NCI-H510A treated with DMSO at 0.1 percent for 48 hours (cell line): ENCODE measurements at regions not wholly inside any gene's neighbourhood (a gene's known extent, or its start where the extent isn't known, plus 50 kb on each side); places are given as distances from the start of the nearest gene placed in this dataset.
"Not testable (repeated sequence)": the region's sequence is repeated elsewhere in the genome, so short reads cannot be mapped to it uniquely, and the experiment has no call there.

Source experiments
- DNase-seq: peaks from one replicate; lab custom pipeline; 2025; lab: John Stamatoyannopoulos, UW

DNA sequence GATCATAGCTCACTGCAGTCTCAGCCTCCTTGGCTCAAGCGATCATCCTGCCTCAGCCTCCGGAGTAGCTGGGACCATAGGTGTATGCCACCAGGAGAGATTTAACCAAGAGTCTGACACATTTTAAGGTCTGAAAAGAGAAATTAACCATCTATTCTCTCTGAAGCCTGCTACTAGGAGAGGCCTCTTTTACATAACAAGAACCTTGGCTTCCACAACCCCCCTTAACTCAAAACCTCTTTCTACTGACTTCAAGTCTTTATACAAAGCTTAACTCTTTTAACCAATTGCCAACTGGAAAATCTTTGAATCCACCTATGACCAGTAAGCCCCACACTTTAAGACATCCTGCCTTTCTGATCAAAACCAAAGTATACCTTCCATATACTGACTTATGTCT, 279.9 kb upstream of the CELF4 start:
- DNase-seq = no peak

DNA sequence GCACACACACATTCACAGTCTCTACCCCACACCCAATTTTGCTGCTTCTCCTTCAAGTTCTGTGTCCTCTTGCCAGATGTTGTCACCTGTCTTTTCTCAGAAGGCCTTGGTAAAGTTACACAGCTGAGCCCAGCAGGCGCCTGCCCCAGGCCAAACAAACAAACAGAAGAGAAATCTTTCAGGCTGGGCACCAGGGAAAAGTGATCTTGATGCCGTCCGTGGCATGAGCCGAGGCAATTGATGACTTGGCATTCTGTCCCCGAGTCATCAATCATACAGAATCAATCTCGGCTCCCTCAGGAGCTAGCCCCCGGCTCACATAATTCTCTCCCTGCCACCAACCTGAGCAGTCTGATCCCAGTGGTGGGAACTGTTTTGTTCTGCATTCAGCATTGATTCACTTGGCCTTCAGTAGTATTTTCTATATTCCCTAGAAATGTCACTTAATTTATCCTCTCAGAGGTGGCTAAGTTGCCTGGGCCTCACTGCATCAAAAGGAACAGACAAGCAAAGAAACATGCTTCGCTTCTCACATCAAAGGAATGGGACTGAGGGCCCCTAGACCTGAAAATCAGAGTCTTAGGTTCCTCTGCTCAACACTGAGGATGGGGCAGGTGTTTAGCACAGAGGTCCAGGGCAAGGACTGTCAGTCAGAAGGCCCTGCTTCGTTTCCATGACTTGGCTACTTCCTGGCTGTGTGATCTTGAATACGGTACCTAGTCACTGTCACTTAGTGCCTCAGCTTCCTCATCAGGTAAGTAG, 278.8 kb upstream of the CELF4 start:
- DNase-seq = no peak

DNA sequence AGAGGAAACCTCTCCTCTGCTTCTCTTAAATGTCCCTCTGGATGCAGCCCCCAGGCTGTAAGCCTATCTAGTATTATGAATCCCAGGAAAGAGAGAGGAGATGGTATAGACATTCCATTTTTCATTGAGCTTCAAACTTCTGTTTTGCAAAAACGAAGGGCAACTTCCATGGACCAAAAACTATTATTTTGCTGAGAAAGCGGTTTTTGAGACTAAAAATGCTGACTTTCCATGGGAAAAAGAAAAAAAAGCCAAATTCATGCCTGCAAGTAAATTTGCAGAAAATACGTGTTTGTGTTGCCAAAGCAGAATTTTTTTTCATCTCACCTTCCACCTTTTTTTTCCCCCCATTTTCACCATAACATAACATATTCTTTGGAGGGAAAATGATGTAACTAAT, 272.5 kb upstream of the CELF4 start:
- DNase-seq = no peak

DNA sequence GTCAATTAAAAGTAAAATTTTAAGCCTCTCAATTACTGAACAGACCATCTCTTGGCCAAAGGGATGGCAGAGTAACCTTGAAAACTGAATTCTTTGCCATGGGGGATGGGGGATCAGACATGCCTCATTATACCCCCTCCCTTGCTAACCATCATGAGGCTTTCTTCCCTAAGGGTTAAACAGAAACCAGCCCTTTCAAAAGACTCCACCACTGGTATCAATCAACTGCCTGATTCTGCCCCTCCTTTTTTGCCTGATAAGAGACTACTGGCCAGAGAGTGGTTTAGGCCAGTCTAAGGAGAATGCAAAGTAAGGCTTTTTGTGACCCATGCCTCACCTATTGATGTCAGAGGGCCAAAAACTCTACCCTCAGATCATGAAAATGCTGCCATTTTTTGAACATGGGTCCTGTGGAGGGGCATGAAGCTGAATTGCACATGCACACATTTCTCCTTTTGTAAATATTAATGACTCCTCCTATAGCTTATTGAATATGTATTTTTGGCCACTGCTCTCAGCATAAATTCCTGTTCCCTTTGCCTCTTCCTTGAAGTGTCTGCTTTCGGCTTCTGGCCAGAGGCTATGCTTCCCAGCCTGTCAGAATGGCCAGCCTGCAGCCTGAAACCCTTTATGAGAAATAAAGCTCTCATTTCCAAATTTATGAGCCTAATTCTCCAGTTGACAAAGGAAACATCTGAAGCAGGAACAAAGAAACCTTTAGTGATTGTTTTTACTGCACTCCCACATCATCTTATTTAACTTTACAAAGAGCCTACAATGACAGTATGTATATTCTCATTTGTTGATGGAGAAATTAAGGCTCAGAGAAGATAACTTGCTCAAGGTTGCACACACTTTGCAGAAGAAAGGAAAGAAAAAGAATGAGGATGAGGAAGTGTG, 270.7 kb upstream of the CELF4 start:
- DNase-seq = no peak

DNA sequence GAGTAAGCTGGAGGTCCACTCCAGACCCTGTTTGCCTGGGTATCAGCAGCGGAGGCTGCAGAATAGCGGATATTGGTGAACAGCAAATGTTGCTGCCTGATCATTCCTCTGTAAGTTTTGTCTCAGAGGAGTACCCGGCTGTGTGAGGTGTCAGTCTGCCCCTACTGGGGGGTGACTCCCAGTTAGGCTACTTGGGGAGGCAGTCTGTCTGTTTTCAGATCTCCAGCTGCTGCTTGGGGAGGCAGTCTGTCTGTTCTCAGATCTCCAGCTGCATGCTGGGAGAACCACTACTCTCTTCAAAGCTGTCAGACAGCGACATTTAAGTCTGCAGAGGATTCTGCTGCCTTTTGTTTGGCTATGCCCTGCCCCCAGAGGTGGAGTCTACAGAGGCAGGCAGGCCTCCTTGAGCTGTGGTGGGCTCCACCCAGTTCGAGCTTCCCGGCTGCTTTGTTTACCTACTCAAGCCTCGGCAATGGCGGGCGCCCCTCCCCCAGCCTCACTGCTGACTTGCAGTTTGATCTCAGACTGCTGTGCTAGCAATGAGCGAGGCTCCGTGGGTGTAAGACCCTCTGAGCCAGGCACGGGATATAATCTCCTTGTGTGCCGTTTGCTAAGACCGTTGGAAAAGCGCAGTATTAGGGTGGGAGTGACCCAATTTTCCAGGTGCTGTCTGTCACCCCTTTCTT, 266.6 kb upstream of the CELF4 start:
- DNase-seq = not testable (repeated sequence)

DNA sequence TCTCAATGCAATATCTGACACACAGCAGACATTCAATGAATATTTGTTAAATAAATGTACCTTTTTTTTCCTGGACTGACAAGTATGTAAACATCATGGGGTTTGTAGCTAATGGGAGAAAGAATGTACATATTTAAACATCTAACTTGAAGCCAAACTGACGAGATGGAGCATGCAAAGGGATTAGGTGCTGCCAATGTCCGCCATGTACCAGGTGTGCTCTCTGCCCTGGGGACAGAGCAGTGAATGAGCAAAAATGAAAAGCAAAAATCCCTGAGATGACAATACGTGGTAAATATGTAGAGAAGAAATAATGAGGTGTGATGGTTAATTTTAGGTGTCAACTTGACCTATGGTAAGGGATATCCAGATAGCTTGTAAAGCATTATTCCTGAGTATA, 247.4 kb upstream of the CELF4 start:
- DNase-seq = no peak

DNA sequence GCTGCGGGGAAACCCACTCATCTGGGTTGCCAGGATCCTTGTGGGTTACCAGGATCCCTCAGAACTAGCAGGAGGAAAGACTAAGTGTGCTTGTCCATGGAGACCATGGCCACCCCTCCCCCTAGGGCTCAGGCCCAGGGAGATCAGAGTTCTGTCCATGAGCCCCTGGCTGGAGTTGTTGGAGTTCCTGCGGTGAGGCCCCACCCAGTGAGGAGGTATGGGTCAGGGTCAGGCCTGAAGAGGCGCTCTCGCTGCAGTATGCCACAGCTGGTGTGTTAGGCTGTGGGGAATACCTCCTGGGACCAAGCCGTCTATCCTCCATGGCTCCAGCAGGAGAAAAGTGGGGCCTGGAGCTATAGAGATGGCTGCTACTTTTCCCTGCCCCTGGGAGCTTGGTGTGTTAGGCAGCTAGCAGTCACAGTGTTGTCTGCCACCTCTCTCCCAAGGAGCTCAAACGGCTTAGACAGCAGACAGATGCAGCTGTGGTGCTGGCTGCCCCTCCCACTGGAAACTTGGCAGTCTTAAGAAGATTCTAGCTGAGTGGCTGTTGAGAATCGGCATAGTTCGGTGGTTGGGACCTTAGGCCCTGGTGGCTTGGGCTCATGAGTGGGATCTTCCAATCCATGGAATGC, 240.3 kb upstream of the CELF4 start:
- DNase-seq = no peak

DNA sequence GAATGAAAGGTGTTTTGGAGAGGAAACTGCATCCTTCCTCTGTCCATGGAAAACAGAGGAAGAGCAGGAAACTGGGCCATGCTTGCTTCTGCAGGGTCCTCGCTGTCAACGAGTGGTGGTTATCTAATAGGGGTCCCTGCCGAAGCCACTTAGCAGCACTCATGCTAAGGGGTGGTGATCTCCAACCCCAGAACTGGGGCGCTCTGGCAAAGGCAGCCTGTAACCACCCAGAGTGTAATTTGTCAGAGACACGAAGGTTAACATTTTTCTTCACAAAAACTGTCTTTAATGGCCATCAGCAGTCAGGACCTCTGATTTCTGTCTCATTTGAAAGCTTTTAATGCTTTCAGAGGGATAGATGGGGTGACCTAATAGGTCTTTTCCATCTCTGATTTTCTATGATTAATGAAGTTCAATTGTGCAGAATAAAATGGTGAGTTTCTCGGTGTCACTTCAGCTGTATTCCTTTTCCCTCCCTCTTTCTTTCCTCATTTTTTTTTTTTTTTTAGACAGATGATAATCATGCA, 231.3 kb upstream of the CELF4 start:
- no peak for DNase-seq

DNA sequence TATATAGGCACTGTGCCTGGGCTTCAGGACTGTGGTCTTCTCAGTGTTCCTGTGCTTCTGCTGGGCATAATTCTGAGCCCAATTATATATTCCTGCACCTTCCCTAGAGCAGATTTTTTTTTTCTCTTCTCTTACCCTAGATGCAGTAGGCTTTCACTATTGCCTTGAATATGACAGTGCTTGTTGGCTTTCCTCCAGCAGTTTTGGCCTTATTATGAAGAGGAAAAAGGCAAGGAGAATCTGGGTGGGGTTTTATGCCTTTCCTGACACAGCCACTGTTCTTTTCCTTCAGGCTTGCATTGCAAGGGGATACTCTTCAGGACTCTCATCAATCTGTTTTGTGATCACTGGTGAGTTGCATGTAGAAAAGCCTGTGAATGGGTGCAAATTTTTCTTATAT, 221.9 kb upstream of the CELF4 start:
- DNase-seq = no peak

DNA sequence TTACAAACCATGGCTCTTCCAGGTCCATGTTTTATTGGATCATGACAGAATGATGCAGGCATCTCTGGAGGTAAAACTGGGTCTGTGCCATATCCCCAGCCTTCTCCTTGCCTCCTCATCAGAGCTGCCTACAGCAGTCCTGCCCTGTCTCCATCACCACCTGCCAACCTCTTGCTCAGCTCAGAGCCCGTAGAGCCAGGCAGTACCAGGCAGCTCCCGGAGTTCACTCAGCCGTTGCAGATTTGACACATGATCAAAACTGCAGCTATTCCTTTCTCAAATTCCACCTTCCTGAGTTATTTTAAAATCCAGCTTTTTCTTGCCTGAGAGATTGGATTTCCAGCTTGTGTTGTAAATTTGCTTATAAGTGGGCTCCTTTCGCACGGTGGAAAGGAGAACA, 218.2 kb upstream of the CELF4 start:
- peak; percentile 13 for DNase-seq

DNA sequence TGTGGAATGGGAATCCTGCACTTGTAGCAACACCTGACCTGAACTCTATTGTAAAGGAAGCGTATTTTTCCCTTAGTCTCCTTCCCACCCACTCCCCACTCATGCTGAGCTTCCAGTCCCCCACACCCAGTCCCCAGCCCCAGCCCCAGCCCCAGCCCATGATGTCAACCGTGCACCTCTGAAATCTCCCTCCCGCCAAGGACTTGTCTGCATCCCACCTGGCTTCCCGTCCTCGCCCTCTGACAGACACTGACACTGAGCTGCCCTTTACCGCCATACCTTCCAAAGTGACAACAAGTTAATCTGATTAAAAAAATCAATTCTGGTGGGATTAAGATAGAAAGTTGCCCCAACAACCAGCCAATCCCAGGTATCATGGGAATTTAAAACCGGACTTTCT, 213.6 kb upstream of the CELF4 start:
- DNase-seq = no peak

DNA sequence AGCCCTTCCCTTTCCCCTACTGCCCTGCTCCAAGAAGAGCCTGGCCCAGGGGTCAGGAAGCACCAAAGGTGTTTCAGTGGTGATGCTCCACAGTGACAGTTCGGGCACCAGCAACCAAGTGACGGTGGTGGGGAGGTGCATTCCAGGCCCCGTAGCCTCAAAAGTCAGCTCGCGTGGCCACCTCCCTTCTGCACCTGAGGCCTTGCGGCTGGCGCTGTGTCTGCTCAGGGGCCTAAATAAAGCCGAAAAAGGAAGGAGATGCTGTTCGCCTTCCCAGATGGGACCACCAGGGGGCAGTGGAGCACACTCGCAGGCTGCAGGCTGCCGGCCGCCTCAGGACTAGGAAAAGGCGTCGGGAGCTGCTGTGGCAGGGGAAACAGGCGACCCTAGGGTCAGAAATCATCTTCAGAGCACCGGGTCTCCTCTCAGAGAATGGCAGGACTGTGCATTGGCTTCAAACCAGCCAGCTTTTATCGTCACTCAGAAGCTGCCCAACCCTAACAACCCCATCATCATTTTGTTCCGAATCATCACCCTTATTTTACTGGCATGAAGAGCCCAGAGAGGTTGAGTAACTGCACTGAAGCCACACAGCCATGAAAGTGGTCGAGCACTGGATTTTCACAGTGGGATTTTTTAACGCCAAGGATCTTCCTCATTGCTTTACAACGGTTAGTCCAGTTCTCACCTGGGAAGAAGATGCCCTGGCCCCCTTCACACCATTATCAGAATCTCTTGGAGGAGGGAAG, 213.0 kb upstream of the CELF4 start:
- DNase-seq = peak; percentile 95

DNA sequence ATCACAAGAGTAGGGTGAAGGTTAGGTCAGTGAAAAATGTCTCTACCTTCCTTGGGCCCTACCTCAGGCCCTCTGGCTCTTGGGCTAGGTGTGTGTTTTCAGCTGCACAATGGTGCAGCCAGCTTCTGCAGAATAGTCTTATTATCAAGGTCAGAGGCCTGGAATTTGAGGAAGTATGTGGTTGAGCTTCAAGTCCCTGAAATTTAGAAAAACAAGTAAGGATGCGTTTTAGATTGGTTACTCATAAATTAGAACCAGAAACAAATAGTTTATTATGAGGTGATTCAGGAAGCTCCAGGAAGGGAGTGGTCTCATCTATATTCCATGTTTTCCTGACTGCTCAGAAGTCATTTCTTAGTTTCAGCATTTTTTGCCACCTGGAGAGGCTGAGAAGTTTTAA, 204.2 kb upstream of the CELF4 start:
- DNase-seq = no peak

DNA sequence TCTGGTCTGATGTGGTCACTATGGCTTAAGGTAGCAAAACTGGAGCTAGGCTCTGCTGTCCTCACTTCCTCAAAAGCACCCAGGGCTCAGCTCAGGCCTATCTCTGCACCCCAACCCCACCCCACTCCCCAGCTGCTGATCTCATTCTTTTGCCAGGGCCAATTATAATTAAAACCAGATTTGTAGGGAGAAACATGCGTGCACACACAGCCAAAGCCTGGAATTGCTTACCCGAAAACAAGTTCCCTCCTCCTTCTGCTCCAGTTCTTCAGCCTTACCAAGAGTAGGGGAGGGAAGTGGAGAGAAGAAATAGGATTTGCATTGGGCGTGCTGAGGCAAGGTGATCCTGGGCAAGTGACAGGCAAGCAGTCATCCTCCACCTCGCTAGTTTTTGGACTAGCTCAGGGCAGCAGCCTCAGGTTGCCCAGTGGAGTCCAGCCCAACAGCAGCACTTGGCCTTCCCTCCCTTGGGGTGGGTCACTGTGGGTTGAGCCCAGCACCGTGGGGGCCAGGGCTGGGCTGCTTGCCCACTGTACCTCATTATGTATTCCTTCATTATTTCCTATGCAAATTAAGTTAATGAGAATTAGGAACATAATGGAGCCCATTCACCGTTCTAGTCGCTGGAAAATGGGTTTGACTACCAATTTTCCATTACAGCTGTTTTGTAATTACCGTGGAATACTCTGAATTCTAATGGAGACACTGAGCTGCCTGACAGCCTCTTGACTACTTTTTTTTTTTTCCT, 199.1 kb upstream of the CELF4 start:
- DNase-seq = no peak

DNA sequence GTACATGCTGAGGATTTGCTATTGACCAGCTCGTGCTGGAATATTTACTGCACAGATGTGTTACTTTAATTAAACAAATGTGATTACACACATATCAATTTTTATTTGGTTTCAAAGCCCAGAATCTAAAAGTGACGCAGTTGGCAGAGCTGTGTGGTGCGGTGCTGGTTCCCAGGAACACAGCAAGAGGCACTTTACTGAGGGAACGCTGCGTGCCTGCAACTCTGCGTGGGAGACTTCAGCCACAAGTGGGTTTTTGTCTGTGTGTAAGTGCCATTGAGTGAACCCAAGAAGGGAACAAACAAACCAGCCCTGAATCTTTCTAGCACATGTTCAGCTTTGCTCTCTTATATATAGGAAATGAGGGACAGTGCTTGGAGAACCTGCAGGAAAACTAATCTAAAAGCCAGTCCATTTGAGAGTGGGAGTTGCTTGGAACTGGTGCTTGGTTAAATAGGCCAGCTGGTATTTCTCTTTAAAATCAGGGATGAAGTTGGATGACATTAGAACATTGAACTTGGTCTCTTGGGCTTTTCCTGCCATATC, 196.6 kb upstream of the CELF4 start:
- no peak for DNase-seq

DNA sequence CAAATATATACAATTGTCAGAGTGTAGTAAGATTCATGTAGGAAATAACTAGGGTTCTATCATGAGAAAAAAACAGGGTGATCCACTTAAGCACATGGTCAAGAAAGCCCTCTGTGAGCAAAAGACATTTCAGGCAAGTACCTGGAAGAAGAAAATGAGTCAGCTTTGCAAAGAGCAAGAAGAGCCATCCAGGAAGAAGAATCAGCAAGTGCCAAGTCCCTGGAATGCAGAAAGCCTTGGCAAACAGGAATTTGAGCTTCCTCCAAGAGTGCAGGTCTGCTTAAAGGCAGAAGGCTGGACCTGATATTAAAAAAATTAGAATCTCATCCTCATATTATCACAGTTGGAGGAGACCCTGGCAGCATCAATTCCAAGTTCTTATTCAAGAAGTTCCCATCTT, 188.5 kb upstream of the CELF4 start:
- no peak for DNase-seq

DNA sequence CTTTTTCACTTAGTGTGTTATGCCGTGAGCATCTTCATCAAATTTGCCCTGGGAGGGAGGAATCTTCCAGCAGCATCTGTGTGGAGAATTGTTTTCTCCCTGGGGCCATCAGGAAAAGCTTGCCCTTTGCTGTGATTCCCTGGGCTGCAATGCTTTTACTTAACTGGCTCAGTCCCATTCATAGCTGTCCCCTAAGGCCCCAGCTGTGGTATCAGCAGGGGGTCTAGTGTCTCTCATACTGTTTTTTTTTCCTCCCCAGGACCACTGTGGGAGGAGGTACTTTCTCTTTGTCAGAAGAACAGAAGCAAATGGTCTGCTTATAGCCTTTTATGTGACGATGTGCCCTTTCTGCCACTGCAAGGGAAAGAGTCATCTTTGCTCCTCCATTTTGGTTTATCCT, 176.8 kb upstream of the CELF4 start:
- DNase-seq = no peak

DNA sequence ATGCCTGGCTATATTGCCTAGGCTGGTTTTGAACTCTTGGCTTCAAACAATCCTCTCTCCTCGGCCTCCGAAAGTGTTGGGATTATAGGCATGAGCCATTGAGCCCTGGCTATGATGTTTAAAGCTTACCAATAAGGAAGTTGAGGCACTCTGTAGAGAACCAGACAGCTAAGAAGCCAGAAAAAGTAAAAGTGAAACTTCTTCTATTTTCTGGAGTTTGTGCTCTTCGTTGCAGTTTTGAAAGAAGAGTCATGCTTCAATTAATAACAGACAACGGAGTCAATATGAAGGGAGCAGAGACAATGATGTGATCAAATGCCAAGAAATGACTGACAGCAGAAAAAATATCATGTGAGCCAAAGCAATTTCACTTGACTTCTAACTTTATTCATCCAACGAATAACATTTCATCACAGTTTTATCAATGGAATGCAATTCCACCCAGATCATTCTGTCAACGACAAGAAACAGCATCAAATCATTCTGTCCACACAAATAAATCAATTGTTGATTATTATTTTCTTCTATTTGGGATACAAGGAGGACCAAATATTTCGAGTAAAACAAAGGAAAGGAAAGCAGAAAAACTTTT, 175.5 kb upstream of the CELF4 start:
- DNase-seq = no peak

DNA sequence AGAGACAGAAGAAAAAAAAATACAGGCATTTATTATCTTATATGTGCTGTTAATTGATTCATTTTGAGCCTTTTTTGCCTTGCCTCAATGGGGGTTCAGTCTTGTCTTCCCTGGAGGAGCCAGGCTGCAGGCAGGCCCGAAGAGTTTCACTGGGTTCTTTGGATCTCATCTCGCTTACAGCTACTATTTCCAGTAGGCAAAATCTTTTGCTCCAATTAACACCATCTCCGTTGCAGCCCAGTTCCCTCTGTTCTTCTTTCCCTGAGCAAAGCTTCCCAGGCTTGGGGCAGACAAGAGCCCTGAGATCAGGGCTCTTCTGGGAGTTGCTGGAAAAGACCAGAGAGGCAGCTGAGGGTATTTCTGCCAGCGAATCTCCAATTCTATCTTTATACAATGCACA, 168.8 kb upstream of the CELF4 start:
- DNase-seq = no peak

DNA sequence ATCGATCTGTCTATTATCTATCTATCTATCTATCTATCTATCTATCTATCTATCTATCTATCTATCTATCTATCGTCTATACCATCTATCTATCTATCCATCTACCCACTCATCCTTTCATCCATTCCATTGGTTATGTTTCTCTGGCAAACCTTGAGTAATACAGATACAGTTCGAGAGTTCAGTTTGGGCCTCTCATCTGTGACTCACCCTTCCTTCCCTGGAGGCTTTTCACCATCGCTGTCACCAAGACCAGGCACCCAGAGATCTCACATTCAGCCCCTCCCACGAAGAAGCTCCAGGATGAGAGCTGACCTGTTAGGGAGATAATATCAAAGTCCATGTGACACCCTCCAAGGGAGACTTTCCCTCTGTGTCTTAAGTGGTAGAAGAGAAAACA, 164.1 kb upstream of the CELF4 start:
- no peak for DNase-seq
